B cell (primary cell): ENCODE measurements at regions not wholly inside any gene's neighbourhood (a gene's known extent, or its start where the extent isn't known, plus 50 kb on each side); places are given as distances from the start of the nearest gene placed in this dataset.

Experiments used
- CTCF ChIP-seq: fragments of 200-600 bp; IDR thresholded peaks from one replicate; pipeline ENCODE4 v1.8.0; 2022; ENCODE audit warnings: antibody characterized with exemption, mild to moderate bottlenecking
- EZH2 ChIP-seq: IDR thresholded peaks from 2 replicates; pipeline ENCODE4 v1.6.1; 2012; ENCODE audit warnings: borderline replicate concordance, low read depth, mild to moderate bottlenecking, moderate library complexity, low read length; ENCODE audit not compliant: insufficient read depth, poor library complexity, severe bottlenecking

DNA sequence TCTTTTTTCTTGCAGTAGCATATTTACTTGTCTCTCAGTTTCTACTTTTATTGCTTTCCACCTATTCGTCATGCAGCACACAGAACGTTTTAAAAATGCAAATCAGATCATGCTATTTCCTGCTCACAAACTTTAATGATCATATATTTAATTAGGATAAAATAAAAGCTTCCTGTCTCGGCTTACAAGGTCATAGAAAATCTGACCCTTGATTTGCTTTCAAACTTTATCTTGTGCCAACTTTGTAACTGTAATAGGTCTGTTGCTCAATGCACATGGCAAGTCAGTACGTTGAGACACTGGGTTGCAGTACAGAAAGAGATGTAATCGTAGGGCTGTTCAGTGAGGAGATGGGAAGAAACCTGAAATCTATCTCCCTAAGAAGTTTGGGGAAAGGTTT is 95.6 kb upstream of the CSNK1A1L start:
- no peak for TF ChIP-seq CTCF
- no peak for TF ChIP-seq EZH2
